Common myeloid progenitor, CD34-positive (primary cell): ENCODE measurements at regions not wholly inside any gene's neighbourhood (a gene's known extent, or its start where the extent isn't known, plus 50 kb on each side); places are given as distances from the start of the nearest gene placed in this dataset.

Source experiments
- CTCF ChIA-PET: fragments of 350-600 bp; sonication (Branson Sonifier 250); formaldehyde crosslinking; loops from one replicate; lab custom pipeline; 2021; ENCODE audit warnings: antibody characterized with exemption; lab: Charles Lee
- POLR2A ChIA-PET: fragments of 350-600 bp; sonication (Branson Sonifier 250); formaldehyde crosslinking; loops from one replicate; lab custom pipeline; 2021; ENCODE audit warnings: antibody characterized with exemption; lab: Charles Lee
- DNase-seq, 3 donors: peaks; one replicate each; pipeline versions ENCODE4 v3.0.0 to v3.0.0-alpha.2; 2013
- H3K27ac ChIP-seq, 2 experiments: 1 replicate in 1 of 2; 2 replicates in 1 of 2; pipeline ENCODE4 v1.7.0; 2013; ENCODE audit warnings: inconsistent platforms in 2 of 2, low read length in 2 of 2, mild to moderate bottlenecking in 2 of 2, low read depth in 1 of 2, moderate library complexity in 1 of 2; ENCODE audit not compliant: severe bottlenecking in 2 of 2, insufficient read depth in 1 of 2, poor library complexity in 1 of 2
- H3K27me3 ChIP-seq, 5 experiments: replicated peaks in 2 of 5; 1 replicate in 3 of 5; 2 replicates in 2 of 5; pipeline versions ENCODE4 v1.6.1 to v1.7.0; 2013; ENCODE audit warnings: low read length in 4 of 5, mild to moderate bottlenecking in 2 of 5, moderate library complexity in 2 of 5, inconsistent platforms in 1 of 5; ENCODE audit not compliant: insufficient read depth in 5 of 5, control insufficient read depth in 4 of 5
- H3K36me3 ChIP-seq, 4 experiments: 1 replicate in 2 of 4; 2 replicates in 2 of 4; pipeline versions ENCODE4 v1.6.1 to v1.7.0; 2013; ENCODE audit warnings: low read length in 3 of 4, control low read depth in 1 of 4, mild to moderate bottlenecking in 1 of 4; ENCODE audit not compliant: control insufficient read depth in 4 of 4, insufficient read depth in 4 of 4
- H3K4me1 ChIP-seq, 4 experiments: 1 replicate in 3 of 4; 2 replicates in 1 of 4; pipeline versions ENCODE4 v1.6.1 to v1.7.1; 2013; ENCODE audit warnings: low read length in 3 of 4, mild to moderate bottlenecking in 3 of 4, control low read depth in 1 of 4, inconsistent platforms in 1 of 4, moderate library complexity in 1 of 4; ENCODE audit not compliant: control insufficient read depth in 4 of 4, insufficient read depth in 4 of 4; ENCODE audit errors: control extremely low read depth in 1 of 4
- H3K4me3 ChIP-seq, 7 experiments: 1 replicate in 4 of 7; 2 replicates in 3 of 7; pipeline versions ENCODE4 v1.5.1 to v1.7.0; 2013; ENCODE audit warnings: mild to moderate bottlenecking in 7 of 7, low read length in 6 of 7, moderate library complexity in 6 of 7, inconsistent platforms in 2 of 7, low read depth in 2 of 7, control low read depth in 1 of 7; ENCODE audit not compliant: insufficient read depth in 4 of 7, control insufficient read depth in 1 of 7; ENCODE audit errors: extremely low read depth in 1 of 7
- H3K9me3 ChIP-seq, 5 experiments: 1 replicate in 4 of 5; 2 replicates in 1 of 5; pipeline versions ENCODE4 v1.6.1 to v1.7.1; 2013; ENCODE audit warnings: low read length in 4 of 5, mild to moderate bottlenecking in 2 of 5, inconsistent platforms in 1 of 5, low read depth in 1 of 5, moderate library complexity in 1 of 5; ENCODE audit not compliant: control insufficient read depth in 4 of 5, insufficient read depth in 2 of 5; ENCODE audit errors: control extremely low read depth in 1 of 5
- WGBS: methylation state at CpG from one replicate; pipeline ENCODE4 v1.1.5; 2013; ENCODE audit not compliant: insufficient coverage; 5-methylcytosine and 5-hydroxymethylcytosine counted together

DNA sequence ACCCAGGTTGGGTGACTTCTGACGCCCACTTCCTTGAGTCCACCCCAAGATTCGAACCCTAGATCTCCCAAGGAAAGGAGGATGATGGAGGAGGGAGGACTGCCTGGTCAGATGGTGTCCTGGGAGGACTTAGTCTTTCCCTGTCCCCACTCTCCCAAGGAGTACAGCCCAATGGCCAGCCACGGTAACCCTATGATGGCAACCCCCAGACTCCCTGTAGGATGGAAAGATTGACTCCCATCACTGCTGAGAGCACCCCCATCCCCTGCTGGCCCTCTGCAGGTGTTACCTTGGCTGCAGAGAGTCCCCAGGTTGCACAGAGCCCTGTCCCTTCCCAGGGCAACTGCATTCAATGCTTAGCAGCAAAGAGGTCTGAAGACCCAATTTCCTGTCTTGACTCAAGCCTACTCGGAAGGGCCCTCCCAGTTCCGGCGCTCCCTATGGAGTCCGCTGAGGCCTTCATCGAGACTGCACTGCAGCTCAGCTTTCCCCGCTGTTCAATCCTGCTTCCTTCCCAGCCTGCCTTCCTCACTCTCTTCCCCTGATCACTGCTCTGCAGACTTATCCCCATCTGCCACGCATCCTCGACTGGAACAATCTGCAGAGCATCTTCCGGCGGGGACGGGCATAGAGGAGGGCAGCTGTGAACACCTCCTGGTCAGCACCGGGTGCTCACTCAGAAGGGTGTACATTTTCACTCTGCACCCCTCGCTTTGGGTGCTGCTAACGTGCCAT lies 50.8 kb upstream of the OCM2 start:
- Histone ChIP-seq H3K4me1 (no peaks in the 10 kb centered on the region), H3K4me3 (no peak overlapping the region), H3K9me3 (no peaks in the 10 kb centered on the region), H3K27ac (no peak overlapping the region), H3K27me3 (peaks cover 0 to 2% (median 0%) of the 10 kb centered on the region in 5 experiments), H3K36me3 (no peaks in the 10 kb centered on the region)
- WGBS: 94% methylated on average over 15 of the region's 17 CpGs
- ChIA-PET CTCF (interaction anchor here (2.3 kb wide), 1 partner anchor 128 kb away, joined by 7 read pairs; no protein-coding TSS in a partner anchor), POLR2A (no interaction called here)
- DNase-seq: no peak

GRCh38 chr7:98046816-98047215 lies 56.8 kb upstream of the OCM2 start:
- ChIA-PET CTCF (interaction anchor here (0.7 kb wide), 1 partner anchor 146 kb away, joined by 3 read pairs; no protein-coding TSS in a partner anchor), POLR2A (no interaction called here)
- WGBS: 100% methylated on average over 3 of the region's 6 CpGs
- DNase-seq: no peak
- no peaks in the 10 kb centered on the region for H3K4me1 ChIP-seq
- H3K36me3 ChIP-seq: no peaks in the 10 kb centered on the region
- no peaks in the 10 kb centered on the region for H3K9me3 ChIP-seq
- H3K27me3 ChIP-seq: peaks cover 0 to 12% (median 3%) of the 10 kb centered on the region in 5 experiments
- H3K4me3 ChIP-seq: no peak overlapping the region
- no peak overlapping the region for H3K27ac ChIP-seq

GRCh38 chr7:98049034-98049433 lies 57.6 kb upstream of the LMTK2 start:
- no peaks in the 10 kb centered on the region for H3K9me3 ChIP-seq
- peaks cover 0 to 17% (median 5%) of the 10 kb centered on the region in 5 experiments for H3K27me3 ChIP-seq
- ChIA-PET POLR2A (no interaction called here), CTCF (no interaction called here)
- 73% methylated on average over 9 of the region's 9 CpGs for WGBS
- H3K36me3 ChIP-seq: no peaks in the 10 kb centered on the region
- no peak overlapping the region for H3K4me3 ChIP-seq
- no peaks in the 10 kb centered on the region for H3K4me1 ChIP-seq
- DNase-seq: no peak
- no peak overlapping the region for H3K27ac ChIP-seq

GRCh38 chr7:98051118-98051744 lies 55.4 kb upstream of the LMTK2 start:
- H3K4me1 ChIP-seq: no peaks in the 10 kb centered on the region
- H3K27me3 ChIP-seq: peaks cover 0 to 17% (median 5%) of the 10 kb centered on the region in 5 experiments
- ChIA-PET CTCF (interaction anchor here (0.6 kb wide), 1 partner anchor 21 kb away, joined by 3 read pairs; no protein-coding TSS in a partner anchor), POLR2A (no interaction called here)
- no peaks in the 10 kb centered on the region for H3K9me3 ChIP-seq
- H3K36me3 ChIP-seq: no peaks in the 10 kb centered on the region
- no peak overlapping the region for H3K4me3 ChIP-seq
- 4% methylated on average over 15 of the region's 24 CpGs for WGBS
- DNase-seq: peak in 2 of 3 donors; percentile 4 to 10
- H3K27ac ChIP-seq: no peak overlapping the region

DNA sequence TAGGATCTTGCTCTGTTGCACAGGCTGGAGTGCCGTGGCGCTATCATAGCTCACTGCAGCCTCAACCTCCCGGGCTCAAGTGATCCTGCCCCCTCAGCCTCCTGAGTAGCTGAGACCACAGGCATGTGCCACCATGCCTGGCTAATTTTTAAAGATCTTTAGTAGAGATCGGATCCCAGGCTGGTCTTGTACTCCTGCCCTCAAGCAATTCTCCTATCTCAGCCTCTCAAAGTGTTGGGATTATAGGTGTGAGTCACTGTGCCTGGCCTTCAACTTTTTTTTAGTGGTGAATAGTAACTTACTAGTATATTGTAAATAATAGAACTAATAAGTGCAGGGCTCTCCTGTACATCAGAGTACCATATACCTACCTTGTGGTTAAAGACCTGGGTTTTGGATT lies 52.1 kb upstream of the LMTK2 start:
- WGBS: 97% methylated on average over 3 of the region's 4 CpGs
- Histone ChIP-seq H3K36me3 (no peaks in the 10 kb centered on the region), H3K4me1 (no peaks in the 10 kb centered on the region), H3K4me3 (no peak overlapping the region), H3K27me3 (peaks cover 0 to 17% (median 5%) of the 10 kb centered on the region in 5 experiments), H3K9me3 (no peaks in the 10 kb centered on the region), H3K27ac (no peak overlapping the region)
- ChIA-PET CTCF (no interaction called here), POLR2A (no interaction called here)
- DNase-seq: no peak

DNA sequence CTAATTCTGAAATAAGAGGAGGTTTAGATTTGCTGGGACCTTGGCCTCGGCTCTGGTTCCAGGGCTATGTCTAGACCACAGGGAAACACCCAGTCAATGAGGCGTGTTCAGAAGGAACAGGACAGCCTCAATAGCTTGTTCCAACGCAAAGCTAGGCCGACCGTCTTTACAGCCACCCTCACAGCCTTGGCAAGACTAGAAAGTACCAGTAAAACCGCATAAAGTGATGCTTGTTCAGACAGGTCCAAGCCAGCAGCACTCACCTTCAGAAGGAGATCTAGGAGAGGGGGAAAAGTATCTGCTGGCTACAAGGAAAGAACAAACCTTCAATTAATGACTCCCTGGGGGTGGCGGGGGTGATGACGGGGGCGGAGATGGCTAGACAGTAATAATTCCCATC lies 50.1 kb upstream of the LMTK2 start:
- POLR2A ChIA-PET: no interaction called here
- Histone ChIP-seq H3K27ac (no peak overlapping the region), H3K9me3 (no peaks in the 10 kb centered on the region), H3K27me3 (peaks cover 0 to 8% (median 5%) of the 10 kb centered on the region in 5 experiments), H3K4me1 (no peaks in the 10 kb centered on the region), H3K4me3 (no peak overlapping the region), H3K36me3 (no peaks in the 10 kb centered on the region)
- CTCF ChIA-PET: no interaction called here
- WGBS: 96% methylated on average over 6 of the region's 9 CpGs
- DNase-seq: no peak
